IMR-90 (cell line): ENCODE measurements at regions not wholly inside any gene's neighbourhood (a gene's known extent, or its start where the extent isn't known, plus 50 kb on each side); places are given as distances from the start of the nearest gene placed in this dataset.

Source experiments
- ATAC-seq: fragments of 200-7000 bp; cut with Tn5 transposase; 2 replicates; pipeline ENCODE4 v1.9.1; 2020; ENCODE audit warnings: low read depth, mild to moderate bottlenecking, moderate library complexity
- BruUV-seq: library from RNA; stranded (reverse); fragments of 400-500 nt; replicated peaks from 2 replicates; lab custom pipeline; 2021; lab: Mats Ljungman, UMichigan
- CTCF ChIA-PET: fragments of 300-600 bp; formaldehyde crosslinking; extraction: SDS; loops from one replicate; lab custom pipeline; 2021; ENCODE audit warnings: antibody characterized with exemption; lab: Yijun Ruan, JAX
- POLR2A ChIA-PET: fragments of 300-600 bp; sonication (Branson Sonifier 250); formaldehyde crosslinking; loops from one replicate; lab custom pipeline; 2022; ENCODE audit warnings: antibody characterized with exemption; ENCODE audit not compliant: unreplicated experiment; lab: Charles Lee
- DNase-seq: peaks from one replicate; pipeline ENCODE4 v3.0.0; 2013
- H2AFZ ChIP-seq: replicated peaks from 2 replicates; pipeline ENCODE3; 2013; ENCODE audit warnings: low read length, mild to moderate bottlenecking; ENCODE audit not compliant: poor library complexity
- H2AK5ac ChIP-seq: 2 replicates; pipeline ENCODE4 v1.6.1; 2013; ENCODE audit warnings: low read depth, low read length, inconsistent platforms
- H2AK9ac ChIP-seq: replicated peaks from 2 replicates; pipeline ENCODE3; 2013; ENCODE audit warnings: mild to moderate bottlenecking, low read depth, low read length, moderate library complexity; ENCODE audit not compliant: poor library complexity
- H2BK120ac ChIP-seq: 2 replicates; pipeline ENCODE4 v1.6.1; 2013; ENCODE audit warnings: low read depth, low read length, inconsistent platforms
- H2BK15ac ChIP-seq: 3 replicates; pipeline ENCODE4 v1.6.1; 2013; ENCODE audit warnings: low read depth, low read length, inconsistent platforms
- H2BK20ac ChIP-seq: 2 replicates; pipeline ENCODE4 v1.6.1; 2013; ENCODE audit warnings: low read depth, mild to moderate bottlenecking, inconsistent platforms, low read length, moderate library complexity
- H2BK5ac ChIP-seq: 2 replicates; pipeline ENCODE4 v1.6.1; 2013; ENCODE audit warnings: mild to moderate bottlenecking, low read depth, low read length, inconsistent platforms; ENCODE audit not compliant: poor library complexity, severe bottlenecking
- H3K14ac ChIP-seq: replicated peaks from 2 replicates; pipeline ENCODE4 v1.6.1; 2013; ENCODE audit warnings: low read depth, low read length, inconsistent platforms
- H3K18ac ChIP-seq: 2 replicates; pipeline ENCODE4 v1.6.1; 2013; ENCODE audit warnings: low read depth, low read length, control low read depth
- H3K23ac ChIP-seq: 2 replicates; pipeline ENCODE4 v1.6.1; 2013; ENCODE audit warnings: low read depth, low read length, inconsistent platforms
- H3K27ac ChIP-seq: 2 replicates; pipeline ENCODE4 v1.5.1; 2013; ENCODE audit warnings: mild to moderate bottlenecking, control low read depth, low read length; ENCODE audit not compliant: insufficient read depth
- H3K27me3 ChIP-seq: 2 replicates; pipeline ENCODE4 v1.6.1; 2013; ENCODE audit warnings: low read length; ENCODE audit not compliant: control insufficient read depth, insufficient read depth
- H3K36me3 ChIP-seq: 2 replicates; pipeline ENCODE4 v1.6.1; 2013; ENCODE audit warnings: low read length, mixed read lengths; ENCODE audit not compliant: control insufficient read depth, insufficient read depth
- H3K4ac ChIP-seq: 2 replicates; pipeline ENCODE4 v1.6.1; 2013; ENCODE audit warnings: low read depth, low read length, inconsistent platforms
- H3K4me1 ChIP-seq: 2 replicates; pipeline ENCODE4 v1.6.1; 2013; ENCODE audit warnings: low read length, mixed read lengths; ENCODE audit not compliant: control insufficient read depth, insufficient read depth
- H3K4me2 ChIP-seq: 2 replicates; pipeline ENCODE4 v1.6.1; 2013; ENCODE audit warnings: low read depth, mild to moderate bottlenecking, control low read depth, low read length, moderate library complexity
- H3K4me3 ChIP-seq: 2 replicates; pipeline ENCODE4 v1.5.1; 2013; ENCODE audit warnings: low read depth, mild to moderate bottlenecking, control low read depth, low read length, moderate library complexity; ENCODE audit not compliant: insufficient read depth
- H3K56ac ChIP-seq: 2 replicates; pipeline ENCODE4 v1.6.1; 2013; ENCODE audit warnings: low read length, inconsistent platforms; ENCODE audit not compliant: insufficient read depth; ENCODE audit errors: extremely low read depth
- H3K79me1 ChIP-seq, 2 experiments: 2 replicates each; pipeline ENCODE4 v1.6.1; 2013; ENCODE audit warnings: low read length in 2 of 2, inconsistent platforms in 1 of 2, low read depth in 1 of 2
- H3K9ac ChIP-seq: 2 replicates; pipeline ENCODE4 v1.6.1; 2013; ENCODE audit warnings: low read depth, low read length, control low read depth
- H3K9me1 ChIP-seq: 2 replicates; pipeline ENCODE4 v1.6.1; 2013; ENCODE audit warnings: low read length, inconsistent platforms; ENCODE audit not compliant: insufficient read depth
- H3K9me3 ChIP-seq: 2 replicates; pipeline ENCODE4 v1.6.1; 2013; ENCODE audit warnings: low read length; ENCODE audit not compliant: control insufficient read depth, insufficient read depth
- H4K20me1 ChIP-seq: 2 replicates; pipeline ENCODE4 v1.6.1; 2013; ENCODE audit warnings: low read length, inconsistent platforms; ENCODE audit not compliant: insufficient read depth
- H4K5ac ChIP-seq: 2 replicates; pipeline ENCODE4 v1.6.1; 2013; ENCODE audit warnings: mild to moderate bottlenecking, low read depth, low read length, control low read depth
- H4K8ac ChIP-seq, 2 experiments: 2 replicates each; pipeline ENCODE4 v1.6.1; 2013; ENCODE audit warnings: low read depth in 2 of 2, low read length in 2 of 2, control low read depth in 1 of 2, inconsistent platforms in 1 of 2
- H4K91ac ChIP-seq: 2 replicates; pipeline ENCODE4 v1.6.1; 2013; ENCODE audit warnings: low read depth, low read length, inconsistent platforms; ENCODE audit not compliant: insufficient read depth
- CEBPB ChIP-seq: IDR thresholded peaks from 2 replicates; pipeline ENCODE4 v1.6.1; 2012; ENCODE audit warnings: low read depth, low read length, improper control_type of control experiment
- FOS ChIP-seq: fragments of 150-350 bp; IDR thresholded peaks from 2 replicates; pipeline ENCODE4 v1.6.1; 2016; ENCODE audit warnings: low read depth, low read length
- MAFK ChIP-seq: IDR thresholded peaks from 2 replicates; pipeline ENCODE4 v1.6.1; 2012; ENCODE audit warnings: low read depth, low read length, improper control_type of control experiment
- MAZ ChIP-seq: IDR thresholded peaks from 2 replicates; pipeline ENCODE4 v1.6.1; 2012; ENCODE audit warnings: low read depth, mild to moderate bottlenecking, low read length, improper control_type of control experiment, moderate library complexity, borderline replicate concordance
- NFE2L2 ChIP-seq: fragments of 150-350 bp; IDR thresholded peaks from 2 replicates; pipeline ENCODE4 v1.6.1; 2016; ENCODE audit warnings: low read depth, mild to moderate bottlenecking, low read length
- POLR2A ChIP-seq: IDR thresholded peaks from 2 replicates; pipeline ENCODE4 v1.6.1; 2012; ENCODE audit warnings: mild to moderate bottlenecking, low read depth, low read length
- RFX5 ChIP-seq: IDR thresholded peaks from 2 replicates; pipeline ENCODE4 v1.8.0; 2012; ENCODE audit warnings: low read depth, mild to moderate bottlenecking, low read length, moderate library complexity
- WGBS, 2 experiments: methylation state at CpG; one replicate each; pipeline versions ENCODE4 v1.1.5 to v1.1.7; 2013; ENCODE audit warnings: missing lambda C conversion rate in 2 of 2; ENCODE audit not compliant: insufficient read length in 1 of 2; ENCODE audit errors: extremely low coverage in 2 of 2; 5-methylcytosine and 5-hydroxymethylcytosine counted together
- dilution Hi-C: fragments of 300-500 bp; cut with HindIII; formaldehyde crosslinking; loops from one replicate; pipeline ENCODE4 v1.14.3; 2018; ENCODE audit warnings: low sequenced_read_pairs; ENCODE audit not compliant: unreplicated experiment
- in situ Hi-C: fragments of 300-500 bp; cut with MboI; formaldehyde crosslinking; loops from 3 replicates; pipeline ENCODE4 v1.14.3; 2019; ENCODE audit warnings: low sequenced_read_pairs, inconsistent platforms, mixed read lengths
- intact Hi-C: fragments of 100-400 bp; cut with micrococcal nuclease; formaldehyde crosslinking; loops from 2 replicates; pipeline ENCODE4 v1.10.0; 2022
- TF ChIP-seq, protein P1 (sequence below): conservative IDR thresholded peaks from 2 replicates; pipeline ENCODE4 v1.5.1; 2012; ENCODE audit warnings: mild to moderate bottlenecking, low read depth, low read length, improper control_type of control experiment

DNA sequence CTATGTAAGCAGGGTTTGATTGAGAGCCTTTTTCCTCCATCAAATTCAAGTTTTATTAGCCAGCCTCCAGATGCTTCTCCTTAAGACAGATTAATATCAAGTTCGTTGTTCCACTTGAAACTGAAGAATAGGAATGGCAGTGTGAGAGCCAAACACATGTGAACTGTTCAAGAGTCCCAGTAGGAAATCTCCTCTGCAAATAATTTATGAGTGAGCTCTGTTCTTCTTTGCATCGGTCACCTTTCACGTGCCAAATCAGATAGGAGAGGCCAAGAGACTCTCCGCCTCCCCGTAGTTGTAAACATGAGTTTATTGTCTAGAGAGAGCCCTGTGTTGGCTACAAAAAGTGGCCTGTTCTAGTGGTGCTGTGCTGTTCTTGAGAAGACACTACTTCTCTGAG, 372.1 kb upstream of the NR2F2 start:
- in situ Hi-C loops, result no loop called here
- no peaks in the 10 kb centered on the region for H3K36me3 ChIP-seq
- no peak overlapping the region for H2BK20ac ChIP-seq
- no peak overlapping the region for H4K91ac ChIP-seq
- no peak overlapping the region for H4K5ac ChIP-seq
- H3K56ac ChIP-seq, result no peak overlapping the region
- no peak for ATAC-seq
- dilution Hi-C loops, result no loop called here
- CTCF ChIA-PET, result interaction anchor here (1.0 kb wide), 1 partner anchor 10 kb away, joined by 5 read pairs; no protein-coding TSS in a partner anchor
- 65% methylated on average over 3 of the region's 5 CpGs; no CpG with 5 or more reads in 1 of the 2 experiments for WGBS, 2 experiments
- H3K14ac ChIP-seq, result no peak overlapping the region
- no peak overlapping the region for H3K4me2 ChIP-seq
- intact Hi-C loops, result no loop called here
- no peak overlapping the region for H2BK120ac ChIP-seq
- no peak overlapping the region for H3K9ac ChIP-seq
- no peak overlapping the region for H2BK15ac ChIP-seq
- TF ChIP-seq RFX5, result no peak
- TF ChIP-seq FOS, result no peak
- no peak for TF ChIP-seq POLR2A
- no peak for TF ChIP-seq CEBPB
- TF ChIP-seq, protein P1, sequence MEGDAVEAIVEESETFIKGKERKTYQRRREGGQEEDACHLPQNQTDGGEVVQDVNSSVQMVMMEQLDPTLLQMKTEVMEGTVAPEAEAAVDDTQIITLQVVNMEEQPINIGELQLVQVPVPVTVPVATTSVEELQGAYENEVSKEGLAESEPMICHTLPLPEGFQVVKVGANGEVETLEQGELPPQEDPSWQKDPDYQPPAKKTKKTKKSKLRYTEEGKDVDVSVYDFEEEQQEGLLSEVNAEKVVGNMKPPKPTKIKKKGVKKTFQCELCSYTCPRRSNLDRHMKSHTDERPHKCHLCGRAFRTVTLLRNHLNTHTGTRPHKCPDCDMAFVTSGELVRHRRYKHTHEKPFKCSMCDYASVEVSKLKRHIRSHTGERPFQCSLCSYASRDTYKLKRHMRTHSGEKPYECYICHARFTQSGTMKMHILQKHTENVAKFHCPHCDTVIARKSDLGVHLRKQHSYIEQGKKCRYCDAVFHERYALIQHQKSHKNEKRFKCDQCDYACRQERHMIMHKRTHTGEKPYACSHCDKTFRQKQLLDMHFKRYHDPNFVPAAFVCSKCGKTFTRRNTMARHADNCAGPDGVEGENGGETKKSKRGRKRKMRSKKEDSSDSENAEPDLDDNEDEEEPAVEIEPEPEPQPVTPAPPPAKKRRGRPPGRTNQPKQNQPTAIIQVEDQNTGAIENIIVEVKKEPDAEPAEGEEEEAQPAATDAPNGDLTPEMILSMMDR, result no peak
- TF ChIP-seq MAFK, result no peak
- no peak for TF ChIP-seq MAZ
- no peak for TF ChIP-seq NFE2L2
- no TSS peak for BruUV-seq
- H2AFZ ChIP-seq, result no peak overlapping the region
- H3K4me1 ChIP-seq, result no peaks in the 10 kb centered on the region
- POLR2A ChIA-PET, result no interaction called here
- H2BK5ac ChIP-seq, result no peak overlapping the region
- H3K27ac ChIP-seq, result no peak overlapping the region
- H3K9me3 ChIP-seq, result peaks cover 4% of the 10 kb centered on the region; the same call in 1 of the 2 replicates
- DNase-seq, result no peak
- H3K23ac ChIP-seq, result no peak overlapping the region
- H4K8ac ChIP-seq, result no peak overlapping the region
- H2AK9ac ChIP-seq, result no peak overlapping the region
- no peaks in the 10 kb centered on the region for H4K20me1 ChIP-seq
- H3K18ac ChIP-seq, result no peak overlapping the region
- H3K4ac ChIP-seq, result no peak overlapping the region
- no peaks in the 10 kb centered on the region for H3K79me1 ChIP-seq
- no peak overlapping the region for H2AK5ac ChIP-seq
- no peaks in the 10 kb centered on the region for H3K27me3 ChIP-seq
- H3K4me3 ChIP-seq, result no peak overlapping the region
- H3K9me1 ChIP-seq, result no peaks in the 10 kb centered on the region
